ENCODE measurements at regions not wholly inside any gene's neighbourhood (a gene's known extent, or its start where the extent isn't known, plus 50 kb on each side); places are given as distances from the start of the nearest gene placed in this dataset.

DNA sequence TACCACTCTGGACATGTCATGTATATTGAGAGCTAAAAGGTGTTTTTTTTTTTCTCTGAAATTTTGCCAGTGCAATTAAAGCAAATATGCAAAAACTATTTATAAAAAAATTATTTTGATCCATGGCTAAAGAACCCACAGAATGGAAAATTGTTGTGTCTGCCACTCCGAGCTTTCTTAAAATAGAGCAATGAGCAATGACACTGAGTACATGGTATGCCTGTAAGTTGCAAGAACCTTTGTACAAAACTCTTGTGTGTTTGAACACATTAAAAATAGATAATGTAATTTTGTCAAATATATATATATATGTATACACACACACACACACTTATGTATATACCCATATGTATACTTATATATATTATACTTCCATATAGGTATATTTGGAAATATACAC, 1530.9 kb upstream of the B3GALT2 start:
- TF ChIP-seq CTCF (IDR thresholded peaks at IDR 0.05 in 4 of 5, conservative IDR thresholded peaks at IDR 0.05 in 1 of 5) = no peak
- TF ChIP-seq POLR2A (IDR thresholded peaks at IDR 0.05) = no peak
